Esophagus muscularis mucosa (tissue), 4 donors: ENCODE measurements at regions not wholly inside any gene's neighbourhood (a gene's known extent, or its start where the extent isn't known, plus 50 kb on each side); places are given as distances from the start of the nearest gene placed in this dataset.
A peak's percentile ranks its signal among the peaks of the same experiment; 100 is the strongest.

Source experiments
- DNase-seq: peaks from one replicate; pipeline ENCODE4 v3.0.0-alpha.2; 2017; ENCODE audit errors: extremely low spot score
- H3K27ac ChIP-seq, 4 donors: fragments of 200-600 bp; sonication (generic); replicated peaks in 1 of 4; 1 replicate in 3 of 4; 2 replicates in 1 of 4; pipeline ENCODE4 v1.5.1; 2016 to 2019; ENCODE audit warnings: mild to moderate bottlenecking in 1 of 4
- H3K27me3 ChIP-seq, 4 donors: fragments of 200-600 bp; sonication (generic); one replicate each; pipeline versions ENCODE4 v1.5.1 to v1.6.0; 2016 to 2019
- H3K36me3 ChIP-seq, 4 donors: fragments of 200-600 bp; sonication (generic); one replicate each; pipeline ENCODE4 v1.5.1; 2016 to 2019
- H3K4me1 ChIP-seq, 4 donors: fragments of 200-600 bp; sonication (generic); one replicate each; pipeline ENCODE4 v1.5.1; 2016 to 2019
- H3K4me3 ChIP-seq, 4 donors: fragments of 200-600 bp; sonication (generic); 1 replicate in 2 of 4; 2 replicates in 2 of 4; pipeline ENCODE4 v1.5.1; 2016 to 2019; ENCODE audit warnings: mild to moderate bottlenecking in 4 of 4, moderate library complexity in 1 of 4
- H3K9me3 ChIP-seq, 4 donors: fragments of 200-600 bp; sonication (generic); 1 replicate in 3 of 4; 2 replicates in 1 of 4; pipeline ENCODE4 v1.5.1; 2016 to 2019
- CTCF ChIP-seq, 3 experiments: fragments of 200-600 bp in 2 of 3; fragments of 450-650 bp in 1 of 3; sonication (generic) in 2 of 3; IDR thresholded peaks; one replicate each; pipeline ENCODE4 v1.5.1; 2017 to 2019; ENCODE audit warnings: antibody characterized with exemption in 3 of 3, mild to moderate bottlenecking in 2 of 3, moderate library complexity in 1 of 3
- EP300 ChIP-seq: sonication (generic); formaldehyde crosslinking; IDR thresholded peaks from one replicate; pipeline ENCODE4 v1.6.1; 2017; ENCODE audit warnings: antibody characterized with exemption
- POLR2A ChIP-seq: fragments of 450-650 bp; IDR thresholded peaks from one replicate; pipeline ENCODE4 v1.6.1; 2017; ENCODE audit warnings: antibody characterized with exemption, moderate library complexity, mild to moderate bottlenecking, low read depth
- POLR2AphosphoS5 ChIP-seq, 2 donors: sonication (generic); formaldehyde crosslinking; IDR thresholded peaks; one replicate each; pipeline ENCODE4 v1.6.1; 2017; ENCODE audit warnings: antibody characterized with exemption in 2 of 2
- WGBS: methylation state at CpG from one replicate; pipeline ENCODE4 v1.1.5; 2018; 5-methylcytosine and 5-hydroxymethylcytosine counted together
- intact Hi-C: fragments of 100-400 bp; cut with DNase I; formaldehyde crosslinking; loops from one replicate; pipeline ENCODE4 v1.15.1; 2023

- no peaks in the 10 kb centered on the region for H3K36me3 ChIP-seq
- peak overlapping the region in 1 of 4 donors; percentile 56 for H3K27ac ChIP-seq
- intact Hi-C loops = no loop called here
- H3K9me3 ChIP-seq = no peaks in the 10 kb centered on the region
- no peak overlapping the region for H3K4me3 ChIP-seq
- H3K27me3 ChIP-seq = no peaks in the 10 kb centered on the region
- no peak for DNase-seq
- TF ChIP-seq EP300 (no peak), POLR2AphosphoS5 (IDR thresholded peaks at IDR 0.05) (no peak), CTCF (IDR thresholded peaks at IDR 0.05) (no peak), POLR2A (no peak)
- peaks cover 10 to 24% (median 19%) of the 10 kb centered on the region in 4 donors for H3K4me1 ChIP-seq
- WGBS = 77% methylated on average over 7 of the region's 7 CpGs
Observed at GRCh38 chr1:228979325-228979699, 244.0 kb downstream of the RHOU start.

- DNase-seq = no peak
- intact Hi-C loops = no loop called here
- Histone ChIP-seq H3K4me3 (no peak overlapping the region), H3K27me3 (no peaks in the 10 kb centered on the region), H3K4me1 (peaks cover 10 to 24% (median 19%) of the 10 kb centered on the region in 4 donors), H3K36me3 (no peaks in the 10 kb centered on the region), H3K27ac (no peak overlapping the region), H3K9me3 (no peaks in the 10 kb centered on the region)
- TF ChIP-seq POLR2A (no peak), CTCF (IDR thresholded peaks at IDR 0.05) (no peak), EP300 (no peak), POLR2AphosphoS5 (IDR thresholded peaks at IDR 0.05) (no peak)
- whole genome bisulfite sequencing = 94% methylated on average over 6 of the region's 6 CpGs
Observed at GRCh38 chr1:228979774-228980173, 244.5 kb downstream of the RHOU start.

GRCh38 chr1:228980232-228980937, 245.1 kb downstream of the RHOU start:
- no peak for DNase-seq
- Histone ChIP-seq H3K27me3 (no peaks in the 10 kb centered on the region), H3K27ac (no peak overlapping the region), H3K36me3 (no peaks in the 10 kb centered on the region), H3K9me3 (no peaks in the 10 kb centered on the region), H3K4me1 (peaks cover 10 to 24% (median 19%) of the 10 kb centered on the region in 4 donors), H3K4me3 (no peak overlapping the region)
- intact Hi-C loops = no loop called here
- no peak for TF ChIP-seq EP300
- no peak for TF ChIP-seq POLR2A
- 78% methylated on average over 6 of the region's 9 CpGs for WGBS

GRCh38 chr1:228982637-228983036, 247.4 kb downstream of the RHOU start:
- peaks cover 15 to 47% (median 38%) of the 10 kb centered on the region in 4 donors for H3K4me1 ChIP-seq
- no peak overlapping the region for H3K4me3 ChIP-seq
- H3K27me3 ChIP-seq = no peaks in the 10 kb centered on the region
- no peak overlapping the region for H3K27ac ChIP-seq
- H3K9me3 ChIP-seq = no peaks in the 10 kb centered on the region
- intact Hi-C loops = no loop called here
- DNase-seq = no peak
- 87% methylated on average over 5 of the region's 5 CpGs for WGBS
- no peaks in the 10 kb centered on the region for H3K36me3 ChIP-seq
- TF ChIP-seq CTCF (IDR thresholded peaks at IDR 0.05) = no peak
- TF ChIP-seq POLR2AphosphoS5 (IDR thresholded peaks at IDR 0.05) = no peak
- TF ChIP-seq EP300 = no peak
- no peak for TF ChIP-seq POLR2A

- Histone ChIP-seq H3K27me3 (no peaks in the 10 kb centered on the region), H3K27ac (no peak overlapping the region), H3K4me1 (peaks cover 15 to 50% (median 38%) of the 10 kb centered on the region in 4 donors), H3K36me3 (no peaks in the 10 kb centered on the region), H3K9me3 (no peaks in the 10 kb centered on the region), H3K4me3 (no peak overlapping the region)
- no peak for DNase-seq
- TF ChIP-seq CTCF (IDR thresholded peaks at IDR 0.05) = no peak
- no peak for TF ChIP-seq POLR2AphosphoS5 (IDR thresholded peaks at IDR 0.05)
- no peak for TF ChIP-seq EP300
- TF ChIP-seq POLR2A = no peak
- intact Hi-C loops = no loop called here
- WGBS = 79% methylated on average over 1 of the region's 6 CpGs
Observed at GRCh38 chr1:228983231-228983660, 248.0 kb downstream of the RHOU start.
